Endothelial cell of umbilical vein (primary cell): ENCODE measurements at regions not wholly inside any gene's neighbourhood (a gene's known extent, or its start where the extent isn't known, plus 50 kb on each side); places are given as distances from the start of the nearest gene placed in this dataset.

ENCODE experiments used
- BruUV-seq: library from RNA; stranded (reverse); fragments of 400-500 nt; replicated peaks from 2 replicates; lab custom pipeline; 2021; lab: Mats Ljungman, UMichigan
- CTCF ChIA-PET: fragments of 300-600, 350-600 bp; sonication (Branson Sonifier 250); formaldehyde crosslinking; loops from one replicate; lab custom pipeline; 2021; ENCODE audit warnings: antibody characterized with exemption, inconsistent platforms; lab: Charles Lee
- POLR2A ChIA-PET: fragments of 300-600, 350-600 bp; sonication (Branson Sonifier 250); formaldehyde crosslinking; loops from one replicate; lab custom pipeline; 2021; ENCODE audit warnings: antibody characterized with exemption, inconsistent platforms; lab: Charles Lee
- DNase-seq: peaks from one replicate; pipeline ENCODE4 v3.0.0-alpha.2; 2011; ENCODE audit warnings: low read depth, low spot score
- FAIRE-seq: peaks from 2 replicates; lab custom pipeline; 2011; peaks lifted over from hg19 to GRCh38; lab: Jason Lieb, UNC
- H2AFZ ChIP-seq: 2 replicates; pipeline ENCODE4 v1.6.0; 2012; ENCODE audit warnings: low read depth, low read length, control low read depth, inconsistent platforms
- H3K27ac ChIP-seq: 2 replicates; pipeline ENCODE4 v1.5.1; 2011; ENCODE audit warnings: low read depth, mild to moderate bottlenecking, control low read depth, low read length, moderate library complexity; ENCODE audit not compliant: insufficient read depth
- H3K27me3 ChIP-seq, 2 experiments: 2 replicates each; pipeline versions ENCODE4 v1.6.0 to v1.6.1; 2011; ENCODE audit warnings: low read length in 2 of 2, mixed read lengths in 1 of 2; ENCODE audit not compliant: control insufficient read depth in 2 of 2, insufficient read depth in 2 of 2
- H3K36me3 ChIP-seq, 2 experiments: 2 replicates in 1 of 2; 3 replicates in 1 of 2; pipeline ENCODE4 v1.5.1; 2011; ENCODE audit warnings: low read length in 2 of 2, mild to moderate bottlenecking in 1 of 2, moderate library complexity in 1 of 2; ENCODE audit not compliant: control insufficient read depth in 2 of 2, insufficient read depth in 2 of 2; ENCODE audit errors: extremely low read depth in 1 of 2
- H3K4me1 ChIP-seq: 3 replicates; pipeline ENCODE4 v1.5.1; 2011; ENCODE audit warnings: mild to moderate bottlenecking, low read length; ENCODE audit not compliant: control insufficient read depth, insufficient read depth; ENCODE audit errors: extremely low read depth
- H3K4me2 ChIP-seq: 2 replicates; pipeline ENCODE4 v1.6.1; 2011; ENCODE audit warnings: low read length, control low read depth, mixed read lengths; ENCODE audit not compliant: insufficient read depth
- H3K4me3 ChIP-seq, 3 experiments: fragments of 200-600 bp in 1 of 3; sonication (generic), shearing (Covaris generic) in 1 of 3; replicated peaks in 1 of 3; 2 replicates each; pipeline ENCODE4 v1.5.1; 2011 to 2016; ENCODE audit warnings: control low read depth in 3 of 3, low read length in 3 of 3, mild to moderate bottlenecking in 2 of 3, inconsistent platforms in 1 of 3, low read depth in 1 of 3, moderate library complexity in 1 of 3; ENCODE audit not compliant: insufficient read depth in 1 of 3
- H3K79me2 ChIP-seq: 2 replicates; pipeline ENCODE4 v1.6.0; 2012; ENCODE audit warnings: low read length, inconsistent platforms; ENCODE audit not compliant: control insufficient read depth, insufficient read depth
- H3K9ac ChIP-seq: replicated peaks from 2 replicates; pipeline ENCODE3; 2011; ENCODE audit warnings: low read length, control low read depth; ENCODE audit not compliant: insufficient read depth; ENCODE audit errors: extremely low read depth
- H3K9me1 ChIP-seq: replicated peaks from 3 replicates; pipeline ENCODE4 v1.6.0; 2011; ENCODE audit warnings: mild to moderate bottlenecking, low read length; ENCODE audit not compliant: control insufficient read depth, insufficient read depth; ENCODE audit errors: extremely low read depth
- H3K9me3 ChIP-seq: replicated peaks from 2 replicates; pipeline ENCODE4 v1.5.1; 2012; ENCODE audit warnings: low read length, inconsistent platforms; ENCODE audit not compliant: control insufficient read depth, insufficient read depth
- H4K20me1 ChIP-seq: replicated peaks from 2 replicates; pipeline ENCODE3; 2011; ENCODE audit warnings: mild to moderate bottlenecking, low read length; ENCODE audit not compliant: control insufficient read depth, insufficient read depth; ENCODE audit errors: extremely low read depth
- EZH2 ChIP-seq: IDR thresholded peaks from 2 replicates; pipeline ENCODE4 v1.6.1; 2012; ENCODE audit warnings: borderline replicate concordance, low read depth, mild to moderate bottlenecking, moderate library complexity, low read length, inconsistent platforms; ENCODE audit not compliant: severe bottlenecking
- FOS ChIP-seq: IDR thresholded peaks from 2 replicates; pipeline ENCODE4 v1.6.1; 2011; ENCODE audit warnings: mild to moderate bottlenecking, low read length, moderate library complexity, borderline replicate concordance; ENCODE audit not compliant: insufficient read depth
- GATA2 ChIP-seq: IDR thresholded peaks from 2 replicates; pipeline ENCODE4 v1.7.0; 2011; ENCODE audit warnings: low read depth, mild to moderate bottlenecking, moderate library complexity, mixed read lengths, low read length; ENCODE audit not compliant: insufficient read length, insufficient read depth
- JUN ChIP-seq: IDR thresholded peaks from 2 replicates; pipeline ENCODE4 v1.6.1; 2011; ENCODE audit warnings: borderline replicate concordance, low read depth; ENCODE audit not compliant: insufficient read length, insufficient read depth
- MYC ChIP-seq: IDR thresholded peaks from one replicate; pipeline ENCODE4 v1.6.1; 2011; ENCODE audit warnings: mild to moderate bottlenecking, low read depth, low read length
- POLR2A ChIP-seq: IDR thresholded peaks from 2 replicates; pipeline ENCODE4 v1.6.1; 2012; ENCODE audit warnings: low read depth, mild to moderate bottlenecking, control low read depth, low read length
- POLR2AphosphoS5 ChIP-seq: IDR thresholded peaks from 2 replicates; pipeline ENCODE4 v1.6.1; 2012; ENCODE audit warnings: low read depth, mild to moderate bottlenecking, control low read depth, low read length, moderate library complexity; ENCODE audit not compliant: insufficient read depth
- dilution Hi-C: fragments of 300-500 bp; cut with MboI; formaldehyde crosslinking; loops from one replicate; pipeline ENCODE4 v1.15.0; 2019; ENCODE audit warnings: low sequenced_read_pairs; ENCODE audit not compliant: extremely low pct_ligation_motif_present
- intact Hi-C: fragments of 100-400 bp; cut with micrococcal nuclease; formaldehyde crosslinking; loops from one replicate; pipeline ENCODE4 v1.10.0; 2022
- TF ChIP-seq, protein P1 (sequence below), 2 donors: IDR thresholded peaks; 1 replicate in 1 of 2; 2 replicates in 1 of 2; pipeline ENCODE4 v1.5.1; 2011; ENCODE audit warnings: low read length in 2 of 2, mild to moderate bottlenecking in 2 of 2, moderate library complexity in 2 of 2, control low read depth in 1 of 2, inconsistent platforms in 1 of 2, low read depth in 1 of 2; ENCODE audit not compliant: insufficient read depth in 1 of 2; ENCODE audit errors: extremely low read depth in 1 of 2
- TF ChIP-seq, protein P2 (sequence below): IDR thresholded peaks from 2 replicates; pipeline ENCODE4 v1.6.1; 2011; ENCODE audit not compliant: insufficient read depth, insufficient read length

DNA sequence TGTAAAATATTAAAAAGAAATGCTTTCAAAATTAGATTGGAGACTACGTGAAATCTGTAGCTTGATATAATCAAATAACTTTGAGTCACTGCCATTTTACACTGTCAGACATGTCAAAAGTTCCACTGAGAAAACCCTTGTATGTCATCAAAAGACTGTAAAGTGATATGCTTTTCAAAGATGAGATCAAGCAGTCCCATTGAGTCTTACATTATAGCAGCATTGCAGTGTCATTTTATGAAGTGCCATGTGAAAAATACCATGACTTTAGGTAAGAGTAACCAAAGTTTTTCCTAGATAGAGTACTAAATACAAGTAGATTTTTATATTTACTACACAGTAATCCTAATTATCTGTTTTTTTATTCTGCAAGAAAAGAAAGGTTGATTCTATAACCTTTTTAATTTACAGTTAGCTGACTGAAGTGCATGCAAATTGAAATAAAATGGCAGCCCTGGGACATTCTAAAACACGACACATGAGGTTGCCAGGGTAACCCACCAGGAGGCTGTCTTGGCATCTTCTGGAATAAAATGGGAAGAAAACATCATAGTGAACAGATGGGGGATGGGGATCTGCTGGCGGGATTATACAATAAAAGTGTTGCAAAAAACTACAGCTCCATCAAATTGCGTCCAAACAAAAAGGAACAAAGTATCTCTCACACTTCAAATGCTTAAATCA lies 91.3 kb upstream of the TMEM106B start:
- CTCF ChIA-PET: interaction anchor here (1.2 to 1.7 kb wide), 2 partner anchors 8 to 16 kb away, joined by 4 read pairs; no protein-coding TSS in a partner anchor
- POLR2A ChIA-PET: no interaction called here
- no TSS peak for BruUV-seq

More for the DNA sequence above, 91.3 kb upstream of the TMEM106B start:
- FAIRE-seq (no peak), DNase-seq (no peak)
- no peak overlapping the region for H3K4me3 ChIP-seq
- H3K4me2 ChIP-seq: no peak overlapping the region
- no peaks in the 10 kb centered on the region for H4K20me1 ChIP-seq
- H3K36me3 ChIP-seq: no peaks in the 10 kb centered on the region
- no peak overlapping the region for H3K9ac ChIP-seq
- H3K9me1 ChIP-seq: no peaks in the 10 kb centered on the region
- no peaks in the 10 kb centered on the region for H3K4me1 ChIP-seq
- peaks cover 0 to 7% of the 10 kb centered on the region in 2 experiments for H3K27me3 ChIP-seq
- dilution Hi-C loops: no loop called here
- no peak overlapping the region for H3K27ac ChIP-seq
- no peak overlapping the region for H2AFZ ChIP-seq
- TF ChIP-seq FOS (no peak), MYC (no peak), POLR2AphosphoS5 (no peak), EZH2 (no peak), JUN (no peak), GATA2 (no peak), POLR2A (no peak)
- TF ChIP-seq, protein P1, sequence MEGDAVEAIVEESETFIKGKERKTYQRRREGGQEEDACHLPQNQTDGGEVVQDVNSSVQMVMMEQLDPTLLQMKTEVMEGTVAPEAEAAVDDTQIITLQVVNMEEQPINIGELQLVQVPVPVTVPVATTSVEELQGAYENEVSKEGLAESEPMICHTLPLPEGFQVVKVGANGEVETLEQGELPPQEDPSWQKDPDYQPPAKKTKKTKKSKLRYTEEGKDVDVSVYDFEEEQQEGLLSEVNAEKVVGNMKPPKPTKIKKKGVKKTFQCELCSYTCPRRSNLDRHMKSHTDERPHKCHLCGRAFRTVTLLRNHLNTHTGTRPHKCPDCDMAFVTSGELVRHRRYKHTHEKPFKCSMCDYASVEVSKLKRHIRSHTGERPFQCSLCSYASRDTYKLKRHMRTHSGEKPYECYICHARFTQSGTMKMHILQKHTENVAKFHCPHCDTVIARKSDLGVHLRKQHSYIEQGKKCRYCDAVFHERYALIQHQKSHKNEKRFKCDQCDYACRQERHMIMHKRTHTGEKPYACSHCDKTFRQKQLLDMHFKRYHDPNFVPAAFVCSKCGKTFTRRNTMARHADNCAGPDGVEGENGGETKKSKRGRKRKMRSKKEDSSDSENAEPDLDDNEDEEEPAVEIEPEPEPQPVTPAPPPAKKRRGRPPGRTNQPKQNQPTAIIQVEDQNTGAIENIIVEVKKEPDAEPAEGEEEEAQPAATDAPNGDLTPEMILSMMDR (IDR thresholded peaks at IDR 0.05; ENCODE audit: extremely low read depth in 1 of 2, insufficient read depth in 1 of 2, low read depth in 1 of 2, low read length in 2 of 2): no peak
- TF ChIP-seq, protein P2, sequence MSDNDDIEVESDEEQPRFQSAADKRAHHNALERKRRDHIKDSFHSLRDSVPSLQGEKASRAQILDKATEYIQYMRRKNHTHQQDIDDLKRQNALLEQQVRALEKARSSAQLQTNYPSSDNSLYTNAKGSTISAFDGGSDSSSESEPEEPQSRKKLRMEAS: no peak
- intact Hi-C loops: no loop called here
- H3K9me3 ChIP-seq: no peaks in the 10 kb centered on the region
- no peaks in the 10 kb centered on the region for H3K79me2 ChIP-seq
